SH-SY5Y (cell line): ENCODE measurements at regions not wholly inside any gene's neighbourhood (a gene's known extent, or its start where the extent isn't known, plus 50 kb on each side); places are given as distances from the start of the nearest gene placed in this dataset.
A peak's percentile ranks its signal among the peaks of the same experiment; 100 is the strongest.

Experiments
- GATA2 ChIP-seq: IDR thresholded peaks from 2 replicates; pipeline ENCODE4 v1.6.1; 2011; ENCODE audit warnings: mild to moderate bottlenecking, low read depth, low read length
- GATA3 ChIP-seq: IDR thresholded peaks from 2 replicates; pipeline ENCODE4 v1.6.1; 2011; ENCODE audit warnings: low read depth, mild to moderate bottlenecking, low read length, moderate library complexity

- no peak for TF ChIP-seq GATA3
- TF ChIP-seq GATA2, result no peak
Measured at GRCh38 chr19:46953955-46954501, 65.6 kb upstream of the NPAS1 start.

GRCh38 chr19:46954502-46954992 lies 65.1 kb upstream of the NPAS1 start:
- TF ChIP-seq GATA2 (no peak), GATA3 (no peak)

- 0 out of 2 replicates have a peak, but pooled peaks have one; percentile 22 for TF ChIP-seq GATA3
- TF ChIP-seq GATA2, result no peak; the same call in 1 of the 2 replicates
Measured at GRCh38 chr19:46954993-46955812, 64.4 kb upstream of the NPAS1 start.

- TF ChIP-seq GATA3, result no peak
- TF ChIP-seq GATA2, result no peak; the same call in 1 of the 2 replicates
Measured at GRCh38 chr19:46955813-46956371, 63.7 kb upstream of the NPAS1 start.

GRCh38 chr19:46958532-46958931 lies 61.1 kb upstream of the NPAS1 start:
- TF ChIP-seq GATA2 (no peak), GATA3 (no peak)

- no peak for TF ChIP-seq GATA2
- TF ChIP-seq GATA3, result no peak
Measured at GRCh38 chr19:46959894-46960556, 59.6 kb upstream of the NPAS1 start.

GRCh38 chr19:46962030-46962570 lies 57.5 kb upstream of the NPAS1 start:
- TF ChIP-seq GATA3 (no peak), GATA2 (no peak)

- TF ChIP-seq GATA2 (no peak), GATA3 (no peak)
Measured at GRCh38 chr19:46963093-46963734, 56.4 kb upstream of the NPAS1 start.

- no peak for TF ChIP-seq GATA2
- TF ChIP-seq GATA3, result no peak
Measured at GRCh38 chr19:46967578-46968032, 52.0 kb upstream of the NPAS1 start.
